Peyer's patch (tissue), 4 donors: ENCODE measurements at regions not wholly inside any gene's neighbourhood (a gene's known extent, or its start where the extent isn't known, plus 50 kb on each side); places are given as distances from the start of the nearest gene placed in this dataset.

Experiments used
- CTCF ChIP-seq, 6 experiments: fragments of 450-650 bp in 4 of 6; fragments of 200-600 bp in 2 of 6; sonication (generic) in 1 of 6; IDR thresholded peaks; one replicate each; pipeline ENCODE4 v1.5.1; 2017 to 2019; ENCODE audit warnings: antibody characterized with exemption in 6 of 6, mild to moderate bottlenecking in 3 of 6, moderate library complexity in 1 of 6
- POLR2A ChIP-seq, 2 donors: fragments of 450-650 bp; IDR thresholded peaks; one replicate each; pipeline ENCODE4 v1.5.1; 2017; ENCODE audit warnings: antibody characterized with exemption in 2 of 2, mild to moderate bottlenecking in 2 of 2, moderate library complexity in 2 of 2

DNA sequence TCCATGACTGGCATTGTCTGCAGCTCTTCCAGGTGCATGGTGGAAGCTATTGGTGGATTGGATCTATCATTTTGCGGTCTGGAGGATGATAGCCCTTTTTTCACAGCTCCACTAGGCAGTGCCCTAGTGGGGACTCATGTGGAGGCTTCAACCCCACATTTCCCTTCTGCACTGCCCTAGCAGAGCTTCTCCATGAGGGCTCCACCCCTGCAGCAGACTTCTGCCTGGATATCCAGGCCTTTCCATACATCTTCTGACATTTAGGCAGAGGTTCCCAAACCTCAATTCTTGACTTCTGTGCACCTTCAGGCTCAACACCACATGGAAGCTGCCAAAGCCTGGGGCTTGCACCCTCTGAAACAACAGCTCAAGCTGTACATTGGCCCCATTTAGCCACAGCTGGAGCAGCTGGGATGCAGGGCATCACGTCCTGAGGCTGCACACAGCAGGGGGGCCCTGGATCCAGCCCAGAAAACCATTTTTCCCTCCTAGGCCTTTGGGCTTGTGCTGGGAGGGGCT, 800.2 kb upstream of the MIR17HG start:
- no peak for TF ChIP-seq POLR2A (IDR thresholded peaks at IDR 0.05)
- no peak for TF ChIP-seq CTCF (IDR thresholded peaks at IDR 0.05)
